Fibroblast of skin of right quadriceps (primary cell): ENCODE measurements at regions not wholly inside any gene's neighbourhood (a gene's known extent, or its start where the extent isn't known, plus 50 kb on each side); places are given as distances from the start of the nearest gene placed in this dataset.

ENCODE experiments used
- DNase-seq: peaks from one replicate; pipeline ENCODE4 v3.0.0-alpha.2; 2013

DNA sequence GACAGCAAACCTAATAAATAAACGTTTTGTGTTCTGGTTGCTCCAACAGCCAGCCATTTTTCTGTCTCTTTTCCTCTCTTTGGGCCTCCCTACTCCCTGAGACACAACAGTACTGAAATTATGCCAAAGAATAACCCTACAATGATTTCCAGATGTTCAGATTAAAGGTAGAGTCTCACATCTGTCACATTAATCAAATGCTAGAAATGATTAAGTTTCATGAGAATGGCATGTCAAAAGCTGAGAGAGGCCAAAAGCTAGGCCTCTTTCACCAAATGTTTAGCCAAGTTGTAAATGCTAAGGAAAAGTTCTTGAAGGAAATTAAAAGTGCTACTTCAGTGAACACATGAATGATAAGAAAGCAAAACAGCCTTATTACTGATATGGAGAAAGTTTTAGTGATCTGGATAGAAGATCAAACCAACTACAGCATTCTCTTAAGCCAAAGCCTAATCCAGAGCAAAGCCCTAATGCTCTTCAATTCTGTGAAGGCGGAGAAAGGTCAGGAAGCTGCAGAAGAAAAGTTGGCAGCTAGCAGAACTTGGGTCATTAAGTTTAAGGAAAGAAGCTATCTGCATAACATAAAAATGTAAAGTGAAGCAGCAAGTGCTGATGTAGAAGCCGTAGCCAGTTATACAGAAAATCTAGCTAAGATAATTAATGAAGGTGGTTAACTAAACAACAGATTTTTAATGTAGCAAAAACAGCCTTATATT, 182.1 kb upstream of the NUDT6 start:
- DNase-seq, result peak; percentile 71

DNA sequence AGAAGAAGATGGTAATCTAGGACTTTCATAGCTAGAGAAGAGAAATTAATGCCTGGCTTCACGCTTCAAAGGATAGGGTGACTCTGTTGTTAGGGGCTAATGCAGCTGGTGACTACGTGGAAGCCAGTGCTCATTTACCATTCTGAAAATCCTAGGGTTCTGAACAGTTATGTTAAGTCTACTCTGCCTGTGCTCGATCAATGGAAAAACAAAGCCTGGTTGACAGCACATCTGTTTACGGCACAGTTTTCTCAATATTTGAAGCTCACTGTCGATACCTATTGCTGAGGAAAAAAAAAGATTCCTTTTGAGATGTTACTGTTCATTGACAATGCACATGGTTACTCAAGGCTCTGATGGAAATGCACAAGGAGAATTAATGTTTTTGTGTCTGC, 182.6 kb upstream of the NUDT6 start:
- DNase-seq, result no peak

DNA sequence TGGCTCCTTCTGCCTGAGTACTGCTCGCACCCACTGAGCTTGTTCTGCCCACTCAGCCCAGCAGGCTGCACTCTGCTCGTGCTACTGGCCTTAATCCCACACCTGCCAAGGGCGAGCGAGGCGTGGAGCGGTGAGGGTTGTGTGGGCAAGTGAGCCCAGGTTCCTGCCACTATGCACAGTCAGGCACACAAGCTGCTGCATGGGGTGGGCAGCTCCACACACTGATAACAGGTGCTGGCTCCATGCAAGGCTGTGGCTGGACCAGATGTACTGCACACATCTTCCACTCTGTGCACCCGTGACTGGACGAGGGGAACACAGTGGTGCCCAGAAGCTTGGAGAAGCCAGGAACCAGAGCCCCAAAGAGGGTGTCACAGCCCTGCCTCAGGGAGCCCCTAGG, 184.3 kb upstream of the NUDT6 start:
- no peak for DNase-seq

DNA sequence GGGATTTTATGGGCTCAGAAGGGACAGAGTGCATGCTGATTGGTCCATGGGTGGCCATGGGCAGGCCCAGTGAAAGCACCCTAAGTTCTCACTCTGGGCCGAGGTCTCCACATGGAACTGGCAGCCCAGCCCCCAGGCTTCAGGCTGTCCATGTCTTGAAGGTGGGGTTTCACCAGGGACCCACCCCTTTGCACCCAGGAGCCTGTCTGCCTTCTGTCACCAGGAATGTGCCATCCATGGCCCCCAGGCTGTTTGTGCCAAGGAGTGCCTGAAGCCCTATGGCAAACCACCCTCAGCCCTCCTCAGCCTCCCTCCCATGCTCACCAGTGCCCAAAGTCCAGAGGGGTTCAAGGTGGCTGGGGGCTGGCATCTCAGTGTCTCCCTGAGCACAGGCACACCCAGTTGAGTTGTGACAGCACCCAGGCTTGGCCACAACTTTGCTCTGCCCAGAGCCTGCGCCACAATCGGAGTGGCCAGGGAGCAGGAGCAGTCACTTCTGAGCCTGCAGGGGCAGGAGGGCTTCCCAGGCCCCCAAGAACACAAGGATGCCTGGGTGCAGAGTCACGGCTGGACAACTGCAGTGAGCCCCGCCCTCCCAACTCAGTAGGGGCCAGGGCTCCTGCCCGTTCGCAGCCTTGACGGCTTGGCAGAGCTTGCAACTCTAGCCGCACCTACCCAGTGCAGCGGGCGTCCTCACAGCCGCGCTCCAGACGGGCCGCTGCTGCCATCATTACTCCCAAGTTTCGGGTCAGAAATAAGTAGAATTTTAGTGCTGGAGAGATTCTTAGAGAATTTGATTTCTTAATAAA, 185.3 kb upstream of the NUDT6 start:
- DNase-seq, result no peak

DNA sequence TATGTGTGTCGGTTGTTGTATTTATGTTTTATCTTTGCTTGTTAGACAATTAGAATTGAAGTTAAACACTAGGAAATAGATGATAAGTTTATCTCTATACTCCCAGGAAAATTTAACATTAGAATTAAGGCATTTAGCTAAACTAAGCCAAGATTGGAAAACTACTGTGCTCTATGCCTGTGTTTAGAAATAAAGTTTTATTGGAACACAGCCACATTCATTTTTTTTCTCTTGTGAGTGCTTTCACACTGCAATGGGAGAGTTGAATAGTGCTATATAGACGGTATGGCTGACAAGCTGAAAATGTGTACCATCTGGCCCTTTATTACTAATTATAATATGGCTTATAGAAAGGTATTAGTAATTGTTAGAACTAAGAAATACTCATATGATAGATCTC, 186.7 kb upstream of the NUDT6 start:
- no peak for DNase-seq

DNA sequence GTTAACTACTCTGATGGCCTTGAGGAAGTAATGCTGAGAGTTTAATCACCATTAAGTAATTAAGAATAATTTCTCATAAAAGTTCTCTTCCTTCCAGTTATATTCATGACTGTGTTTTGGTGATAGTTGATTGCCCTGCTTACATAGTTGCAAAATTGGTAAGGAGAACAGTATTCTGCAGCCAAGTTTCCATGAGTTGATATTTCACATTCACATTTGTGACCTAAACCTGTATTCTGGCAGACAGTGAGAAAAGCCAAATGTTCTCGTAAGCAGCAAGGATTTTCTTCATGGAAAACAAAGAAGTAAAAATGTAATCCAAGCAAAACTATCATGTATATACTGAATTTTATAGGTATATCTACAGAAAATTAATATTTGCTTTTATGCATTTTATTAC, 187.8 kb upstream of the NUDT6 start:
- no peak for DNase-seq

DNA sequence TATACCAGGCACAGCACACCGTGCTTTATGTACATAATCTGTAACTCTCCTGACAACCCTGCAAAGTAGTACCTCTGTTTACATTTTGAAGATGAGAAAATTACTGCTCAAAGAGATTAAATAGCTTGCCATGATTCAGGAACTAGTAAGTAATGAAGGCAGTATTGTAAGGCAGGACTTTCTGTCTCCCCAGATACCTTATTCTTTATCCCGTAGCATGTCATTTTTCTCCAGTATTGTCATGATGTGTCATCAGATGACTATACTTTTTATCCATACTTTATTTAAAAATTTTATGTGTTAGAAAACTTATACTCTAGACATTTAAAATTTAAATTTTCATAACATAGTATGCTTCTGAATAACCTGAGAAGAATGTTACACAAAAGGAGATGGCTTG, 188.3 kb upstream of the NUDT6 start:
- DNase-seq, result peak; percentile 15

DNA sequence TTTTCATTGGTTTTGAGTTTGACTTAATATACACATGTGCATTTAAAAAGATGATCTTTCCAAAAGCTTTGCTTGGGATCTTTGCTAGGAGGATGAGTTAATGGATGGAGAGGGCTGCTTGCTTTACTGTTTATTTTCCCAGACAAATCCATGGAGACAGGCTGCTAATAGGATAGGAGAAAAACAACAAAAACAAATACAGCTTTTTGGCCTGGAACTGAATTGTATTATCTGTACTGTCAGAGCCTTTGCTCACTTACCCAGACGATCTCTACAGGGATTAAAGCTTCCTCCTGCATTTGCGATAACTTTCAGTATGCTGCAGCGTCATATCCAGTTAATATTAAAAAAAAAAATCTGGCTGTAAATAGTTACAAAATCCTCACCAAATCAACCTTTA, 190.8 kb upstream of the NUDT6 start:
- no peak for DNase-seq

DNA sequence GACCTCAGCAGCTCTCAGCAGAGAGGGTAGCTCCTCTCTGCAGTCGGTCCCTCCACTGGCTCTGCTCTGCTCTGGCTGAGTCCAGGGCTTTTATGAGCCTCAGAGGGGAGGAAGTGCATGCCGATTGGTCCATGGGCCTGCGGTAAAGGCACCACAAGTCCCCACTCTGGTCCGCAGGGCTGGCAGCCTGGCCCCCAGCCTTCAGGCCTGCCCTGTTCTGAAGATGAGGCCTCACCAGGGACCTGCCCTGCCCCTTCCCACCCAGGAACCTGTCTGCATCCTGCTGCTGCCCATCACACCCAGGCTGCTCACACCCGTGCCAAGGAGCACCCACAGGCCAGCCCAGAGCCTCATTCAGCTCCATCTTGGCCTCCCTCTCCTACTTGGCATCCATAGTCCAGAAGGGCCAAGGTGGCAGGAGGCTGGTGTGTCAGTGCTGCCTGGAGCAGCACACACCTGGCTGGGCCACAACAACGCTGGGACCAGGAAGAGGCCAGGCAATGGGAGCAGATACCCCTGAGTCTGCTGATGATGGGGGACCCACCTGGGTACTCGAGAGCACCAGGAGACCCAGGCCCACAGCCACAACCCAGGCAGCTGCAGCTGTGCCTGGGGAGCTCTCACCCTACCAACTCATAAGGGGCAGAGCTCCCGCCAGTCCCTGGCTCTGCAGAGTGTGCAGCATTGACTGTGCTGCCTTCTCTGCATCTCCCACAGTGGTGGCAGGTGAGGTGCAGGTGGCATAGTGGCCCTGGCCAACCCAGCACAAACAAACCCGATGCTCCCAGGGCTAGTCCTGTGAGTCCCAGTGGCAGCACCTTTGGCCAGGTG, 191.9 kb upstream of the NUDT6 start:
- no peak for DNase-seq

DNA sequence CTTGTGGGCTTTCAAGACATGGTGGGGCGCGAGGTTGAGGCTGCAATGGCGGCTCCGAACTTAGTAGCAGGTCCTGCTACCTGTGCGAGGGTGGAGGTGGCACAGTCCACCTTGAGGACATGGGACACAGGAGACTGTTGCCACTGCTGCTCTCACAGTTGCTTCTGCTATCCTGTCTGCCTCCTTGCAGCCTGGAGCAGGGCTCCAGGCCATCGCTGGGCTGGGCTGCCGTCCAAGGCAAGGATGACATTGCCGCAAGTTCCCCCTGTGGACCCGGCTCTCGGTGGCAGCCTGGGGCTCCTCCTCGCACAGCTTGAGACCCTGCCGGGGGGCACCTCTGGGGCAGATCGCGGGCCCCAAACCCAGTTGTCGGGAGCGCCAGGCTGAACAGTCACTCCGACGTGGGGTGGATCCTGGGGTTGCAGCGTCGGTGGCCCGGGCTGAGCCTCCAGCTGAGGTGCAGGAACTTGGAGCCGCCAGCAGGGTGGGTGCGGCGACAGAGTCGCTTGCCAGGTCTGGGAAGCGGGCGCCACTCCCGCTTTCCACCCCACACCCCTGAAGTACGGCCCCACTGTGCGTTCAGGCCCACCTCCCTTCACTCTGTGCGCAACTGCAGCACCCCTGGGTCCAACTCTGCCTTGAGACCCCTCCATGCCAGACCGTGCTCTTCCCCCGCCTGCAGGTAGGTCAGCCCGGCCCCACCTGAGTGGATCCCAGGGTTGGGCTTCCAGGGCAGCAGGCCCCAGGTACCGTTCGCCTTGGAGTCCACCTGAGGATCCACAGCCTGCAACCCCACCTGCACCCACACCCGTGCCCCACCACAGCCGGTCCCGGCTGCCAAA, 192.7 kb upstream of the NUDT6 start:
- no peak for DNase-seq

DNA sequence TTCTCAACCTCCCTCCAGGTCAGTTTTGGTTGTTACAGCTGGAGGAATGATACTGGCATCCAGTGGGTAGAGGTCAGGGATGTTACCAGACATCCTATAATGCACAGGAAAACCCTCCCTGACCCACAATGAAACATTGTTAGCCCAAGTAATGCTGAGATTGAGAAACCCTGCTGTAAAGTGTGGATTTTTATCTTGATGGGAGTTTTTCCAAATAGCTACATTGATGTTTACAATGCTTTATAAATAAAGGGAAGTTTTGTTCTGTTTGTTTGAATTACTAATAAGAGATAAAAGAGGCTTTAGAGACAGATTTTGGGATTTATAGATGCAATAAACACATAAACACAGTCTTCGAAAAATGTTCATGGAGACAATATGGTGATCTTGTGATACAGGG, 194.0 kb upstream of the NUDT6 start:
- DNase-seq, result no peak

DNA sequence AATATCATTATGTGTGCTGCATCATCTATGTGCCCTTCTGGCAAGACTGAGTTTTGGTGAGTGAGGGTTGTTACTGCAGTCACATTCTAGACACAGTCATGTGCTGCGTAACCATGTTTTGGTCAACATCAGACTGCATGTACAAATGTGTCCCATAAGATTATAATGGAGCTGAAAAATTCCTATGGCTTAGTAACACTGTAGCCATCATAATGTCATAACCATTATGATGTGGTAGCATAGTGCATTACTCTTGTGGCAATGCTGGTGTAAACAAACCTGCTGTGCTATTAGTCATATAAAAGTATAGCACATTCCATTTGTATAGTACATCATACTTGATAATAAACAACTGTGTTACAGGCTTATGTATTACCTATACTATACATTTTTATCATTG, 198.1 kb upstream of the NUDT6 start:
- DNase-seq, result peak; percentile 76

DNA sequence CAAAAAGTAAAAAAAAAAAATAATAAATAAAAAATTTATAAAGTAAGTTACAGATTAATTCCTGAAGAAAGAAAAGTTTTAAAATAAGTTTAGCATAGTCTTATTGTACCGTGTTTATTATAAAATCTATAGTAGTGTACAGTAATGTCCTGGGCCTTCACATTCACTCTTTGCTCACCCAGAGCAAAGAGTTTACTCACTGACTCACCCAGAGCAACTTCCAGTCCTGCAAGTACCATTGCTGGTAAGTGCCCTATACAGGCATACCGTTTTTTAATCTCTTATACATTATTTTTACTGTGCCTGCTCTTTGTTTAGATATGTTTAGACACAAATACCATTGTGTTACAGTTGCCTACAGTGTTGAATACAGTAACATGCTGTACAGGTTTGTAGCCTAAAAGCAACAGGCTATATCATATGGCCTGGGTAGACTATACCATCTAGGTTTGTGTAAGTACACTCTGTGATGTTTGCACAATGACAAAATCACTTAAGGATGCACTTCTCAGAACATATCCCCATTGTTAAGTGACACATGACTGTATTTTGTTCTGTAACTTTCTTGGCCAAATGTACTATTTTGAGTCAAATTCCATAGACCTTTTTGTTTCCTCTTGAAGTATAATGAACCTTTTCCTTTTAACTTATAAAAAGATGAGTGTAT, 199.0 kb upstream of the NUDT6 start:
- peak; percentile 28 for DNase-seq

DNA sequence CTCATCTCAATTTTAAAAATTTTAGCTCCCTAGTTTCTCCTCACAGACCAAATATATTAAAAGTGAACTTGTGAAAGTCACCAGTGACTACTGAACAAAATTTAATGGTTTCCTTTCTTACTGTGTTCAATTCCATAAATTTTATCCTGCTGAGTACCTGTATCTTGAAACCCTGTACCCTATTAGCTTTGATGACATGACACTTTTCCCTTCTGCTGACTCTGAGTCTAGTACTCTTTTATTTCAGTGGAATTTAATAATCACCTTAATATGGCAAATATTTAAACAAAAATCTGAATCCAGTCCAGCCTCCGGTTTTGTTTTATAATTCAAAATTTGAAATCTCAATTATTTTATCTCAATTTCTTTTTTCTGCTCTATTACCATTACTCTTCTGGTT, 203.1 kb upstream of the NUDT6 start:
- DNase-seq, result no peak

DNA sequence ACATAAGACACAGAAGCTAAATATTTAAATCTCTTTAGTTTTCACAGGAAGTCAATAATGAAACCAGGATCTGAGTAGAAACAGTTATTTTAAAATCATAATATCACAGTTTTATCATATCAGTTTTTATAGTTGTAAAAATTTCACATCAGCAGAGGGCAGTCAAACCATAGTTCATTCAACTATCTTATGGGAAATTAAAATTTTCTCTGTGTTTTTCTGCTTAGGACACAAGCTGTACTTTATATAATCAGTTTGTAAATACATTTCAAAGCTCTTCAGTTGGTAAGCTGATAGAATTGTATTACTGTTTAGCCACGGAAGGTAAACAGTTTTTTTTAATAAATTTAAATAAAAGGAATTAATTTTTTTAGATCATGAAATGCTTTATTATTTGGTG, 204.8 kb upstream of the NUDT6 start:
- peak; percentile 11 for DNase-seq

DNA sequence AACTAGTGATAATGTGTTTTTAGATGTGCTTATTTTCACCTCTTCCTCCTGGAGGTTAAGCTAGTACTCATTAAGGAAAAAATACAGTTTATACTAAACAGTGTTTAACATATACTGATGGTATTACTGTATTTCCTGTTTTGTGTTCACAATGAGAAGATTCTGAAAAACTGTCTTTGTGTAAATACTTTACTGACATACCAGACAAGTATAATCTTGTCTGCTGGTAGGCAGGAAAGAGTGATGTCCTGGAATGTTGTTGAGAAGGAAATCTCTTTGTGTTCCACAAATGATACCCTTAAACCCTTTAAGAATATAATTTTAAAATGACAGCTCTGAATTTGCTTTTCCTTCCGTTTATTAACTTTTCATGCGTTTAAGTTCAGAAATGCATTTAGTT, 205.5 kb upstream of the NUDT6 start:
- DNase-seq, result peak; percentile 29

DNA sequence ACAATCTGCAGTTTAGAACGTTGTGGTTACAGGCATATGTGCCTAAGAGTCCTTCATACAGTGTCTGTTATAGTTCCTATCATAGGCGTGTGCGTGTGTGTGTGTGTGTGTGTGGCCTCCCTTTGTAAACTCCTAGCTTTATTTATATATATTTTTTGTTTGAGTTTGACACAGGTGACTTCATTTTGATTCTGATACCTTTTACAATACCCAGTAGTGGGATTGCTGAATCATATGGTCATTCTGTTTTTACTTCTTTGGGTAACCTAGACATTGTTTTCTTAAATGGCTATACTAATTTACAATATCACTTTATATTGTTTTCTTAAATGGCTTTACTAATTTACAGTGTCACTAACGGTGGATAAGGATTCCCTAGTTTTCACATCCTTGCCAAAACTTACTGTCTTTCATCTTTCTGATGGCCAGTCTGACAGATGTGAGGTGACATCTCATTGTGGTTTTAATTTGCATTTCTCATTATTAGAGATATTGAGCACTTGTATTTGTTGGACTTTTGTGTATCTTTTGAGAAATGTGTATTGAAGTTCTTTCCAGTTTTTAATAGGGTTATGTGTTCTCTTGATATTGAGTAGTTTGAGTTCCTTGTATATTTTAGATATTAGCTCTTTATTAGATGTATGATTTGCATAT, 211.1 kb upstream of the NUDT6 start:
- DNase-seq, result no peak

DNA sequence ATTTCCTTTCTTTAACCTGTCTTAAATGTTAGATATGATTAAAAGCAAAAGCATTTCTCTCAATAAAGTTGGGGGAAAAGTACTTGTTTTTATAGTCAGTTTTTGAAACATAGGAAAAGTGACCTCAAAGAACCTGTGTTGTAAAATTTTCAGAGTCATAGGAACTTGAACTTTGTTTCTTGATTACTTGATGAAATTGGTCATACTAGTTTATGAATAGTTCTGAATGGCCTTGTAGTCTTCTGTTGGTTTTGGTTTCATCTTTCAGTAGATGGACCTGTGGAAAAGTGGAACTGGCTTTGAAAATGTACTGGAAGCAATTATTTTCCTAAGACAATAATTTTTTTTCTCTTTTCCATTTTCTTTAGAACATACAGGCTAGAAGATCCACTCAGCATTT, 222.2 kb upstream of the NUDT6 start:
- DNase-seq, result no peak

DNA sequence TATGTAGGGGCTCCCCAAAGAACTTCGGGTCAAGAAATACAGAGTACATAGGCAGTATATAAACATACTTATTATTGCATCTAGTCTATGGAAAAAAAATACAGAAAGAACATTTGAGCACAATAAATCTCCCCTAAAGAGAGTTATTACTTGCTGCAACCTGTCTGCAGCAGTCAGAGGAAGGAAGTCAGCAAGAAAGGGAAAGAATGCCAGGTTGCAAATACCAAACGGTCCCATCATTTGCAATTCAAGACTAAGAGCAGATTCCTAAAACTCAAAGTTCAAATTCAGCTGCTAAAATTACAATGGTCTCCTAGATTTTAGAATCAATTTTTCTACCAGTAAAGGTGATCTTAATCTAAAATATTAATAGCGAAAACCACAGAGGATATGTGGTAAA, 236.2 kb upstream of the NUDT6 start:
- DNase-seq, result no peak

DNA sequence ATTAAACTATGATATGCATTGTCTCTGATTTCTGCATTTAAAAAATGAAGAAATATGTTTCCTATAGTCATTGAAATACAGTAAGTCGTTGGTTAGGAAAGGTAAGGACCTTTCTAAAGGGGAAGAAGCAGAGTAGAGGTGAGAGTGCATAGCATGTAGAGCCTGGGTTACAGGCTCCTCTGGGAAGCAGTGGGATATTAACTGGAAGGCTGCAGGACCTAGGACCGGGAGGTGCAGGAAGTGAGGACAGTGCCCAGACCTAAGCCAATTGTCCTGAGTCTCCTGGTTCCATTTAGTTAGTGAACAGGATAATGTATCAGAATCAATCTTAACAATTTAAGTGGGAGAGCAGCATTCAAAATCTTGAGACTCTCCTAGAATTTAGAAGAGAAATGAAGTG, 237.1 kb upstream of the NUDT6 start:
- DNase-seq, result no peak

DNA sequence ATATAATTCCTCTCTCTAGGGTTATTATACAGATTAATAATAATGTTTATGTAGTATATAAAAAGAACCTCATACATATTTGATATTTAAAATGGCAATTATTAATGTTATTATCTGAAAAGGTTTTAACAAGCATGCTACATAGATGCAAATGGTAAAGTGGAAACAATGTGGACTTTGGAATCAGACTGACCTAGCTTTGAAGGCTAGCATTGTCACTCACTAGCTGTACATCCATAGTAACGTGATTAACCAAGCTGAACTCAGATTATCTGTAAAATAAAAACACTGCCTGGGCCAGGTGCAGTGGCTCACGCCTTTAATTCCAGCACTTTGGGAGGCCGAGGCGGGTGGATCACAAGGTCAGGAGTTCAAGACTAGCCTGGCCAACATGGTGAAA, 233.7 kb upstream of the SPRY1 start:
- DNase-seq, result no peak

DNA sequence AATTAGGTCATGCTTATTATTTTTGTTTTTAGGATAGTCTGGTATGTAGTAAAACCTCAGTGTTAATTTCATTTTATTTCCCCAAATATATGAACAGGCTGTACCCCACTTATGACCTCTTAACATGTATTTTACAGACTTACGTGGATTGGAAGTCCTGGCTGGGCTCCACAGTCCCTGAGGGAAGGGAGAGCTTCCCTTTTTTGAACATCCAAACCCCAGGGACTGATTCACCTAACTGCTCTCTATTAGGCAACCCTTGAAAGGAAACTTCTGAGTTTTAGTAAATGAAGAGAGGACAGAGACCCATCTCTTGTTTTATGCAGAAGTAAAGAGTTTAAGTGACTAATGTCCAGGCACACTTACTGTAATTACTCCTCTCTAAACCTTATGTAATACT, 233.1 kb upstream of the SPRY1 start:
- DNase-seq, result no peak
